Omental fat pad (tissue), 3 donors: ENCODE measurements at regions not wholly inside any gene's neighbourhood (a gene's known extent, or its start where the extent isn't known, plus 50 kb on each side); places are given as distances from the start of the nearest gene placed in this dataset.

ENCODE experiments used
- ATAC-seq: fragments of 150-250 bp; one replicate; pipeline ENCODE4 v1.9.1; 2016; ENCODE audit warnings: mild to moderate bottlenecking, moderate library complexity; ENCODE audit not compliant: low FRiP score
- DNase-seq: peaks from one replicate; pipeline ENCODE4 v3.0.0-alpha.2; 2019; ENCODE audit warnings: low spot score
- TF ChIP-seq, protein P1 (sequence below), 3 donors: fragments of 450-650 bp; IDR thresholded peaks; one replicate each; pipeline ENCODE4 v1.5.1; 2016 to 2017; ENCODE audit warnings: antibody characterized with exemption in 3 of 3, mild to moderate bottlenecking in 3 of 3, moderate library complexity in 2 of 3

DNA sequence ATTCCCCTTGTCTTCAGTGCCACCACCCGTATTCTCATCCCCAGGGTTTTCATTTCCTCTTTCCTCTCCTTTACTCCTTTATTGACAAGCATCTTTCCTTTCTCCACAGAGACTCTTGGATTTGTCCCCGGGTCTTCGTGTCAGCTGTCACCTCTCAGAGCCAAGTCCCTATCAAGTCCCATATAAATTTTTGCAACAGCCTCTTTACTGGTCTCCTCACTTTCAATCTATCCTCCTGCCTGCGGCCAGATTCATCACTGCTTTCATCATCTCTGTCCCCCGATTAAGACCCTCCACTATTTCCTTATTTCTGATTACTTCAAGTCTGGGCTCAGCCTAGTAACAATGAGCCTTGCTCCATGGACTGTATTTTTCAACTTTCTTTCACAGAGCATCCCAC, 113.8 kb downstream of the CTAGE1 start:
- TF ChIP-seq, protein P1, sequence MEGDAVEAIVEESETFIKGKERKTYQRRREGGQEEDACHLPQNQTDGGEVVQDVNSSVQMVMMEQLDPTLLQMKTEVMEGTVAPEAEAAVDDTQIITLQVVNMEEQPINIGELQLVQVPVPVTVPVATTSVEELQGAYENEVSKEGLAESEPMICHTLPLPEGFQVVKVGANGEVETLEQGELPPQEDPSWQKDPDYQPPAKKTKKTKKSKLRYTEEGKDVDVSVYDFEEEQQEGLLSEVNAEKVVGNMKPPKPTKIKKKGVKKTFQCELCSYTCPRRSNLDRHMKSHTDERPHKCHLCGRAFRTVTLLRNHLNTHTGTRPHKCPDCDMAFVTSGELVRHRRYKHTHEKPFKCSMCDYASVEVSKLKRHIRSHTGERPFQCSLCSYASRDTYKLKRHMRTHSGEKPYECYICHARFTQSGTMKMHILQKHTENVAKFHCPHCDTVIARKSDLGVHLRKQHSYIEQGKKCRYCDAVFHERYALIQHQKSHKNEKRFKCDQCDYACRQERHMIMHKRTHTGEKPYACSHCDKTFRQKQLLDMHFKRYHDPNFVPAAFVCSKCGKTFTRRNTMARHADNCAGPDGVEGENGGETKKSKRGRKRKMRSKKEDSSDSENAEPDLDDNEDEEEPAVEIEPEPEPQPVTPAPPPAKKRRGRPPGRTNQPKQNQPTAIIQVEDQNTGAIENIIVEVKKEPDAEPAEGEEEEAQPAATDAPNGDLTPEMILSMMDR (IDR thresholded peaks at IDR 0.05) = no peak
- DNase-seq = no peak
- ATAC-seq = no peak

DNA sequence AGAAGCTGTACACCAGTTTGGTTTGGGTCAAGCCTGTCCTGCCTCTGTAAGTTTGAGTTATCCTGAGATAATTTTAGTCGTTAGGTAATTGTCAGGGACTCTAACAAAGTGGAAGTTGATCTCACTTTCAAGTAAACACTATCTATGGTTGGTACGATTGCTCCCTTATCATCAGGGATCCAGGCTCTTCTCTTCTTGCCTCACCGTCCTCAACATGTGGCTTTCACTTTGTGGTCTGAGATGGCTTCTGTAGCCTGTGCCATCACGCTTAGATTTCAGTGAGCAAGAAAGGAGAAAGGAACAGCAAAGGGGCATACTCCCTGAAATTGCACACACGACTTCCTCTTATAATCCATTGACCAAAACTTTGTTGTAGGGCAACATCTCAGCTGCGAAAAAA, 115.6 kb downstream of the CTAGE1 start:
- DNase-seq (no peak), ATAC-seq (no peak)
- TF ChIP-seq, protein P1 (IDR thresholded peaks at IDR 0.05) = no peak

DNA sequence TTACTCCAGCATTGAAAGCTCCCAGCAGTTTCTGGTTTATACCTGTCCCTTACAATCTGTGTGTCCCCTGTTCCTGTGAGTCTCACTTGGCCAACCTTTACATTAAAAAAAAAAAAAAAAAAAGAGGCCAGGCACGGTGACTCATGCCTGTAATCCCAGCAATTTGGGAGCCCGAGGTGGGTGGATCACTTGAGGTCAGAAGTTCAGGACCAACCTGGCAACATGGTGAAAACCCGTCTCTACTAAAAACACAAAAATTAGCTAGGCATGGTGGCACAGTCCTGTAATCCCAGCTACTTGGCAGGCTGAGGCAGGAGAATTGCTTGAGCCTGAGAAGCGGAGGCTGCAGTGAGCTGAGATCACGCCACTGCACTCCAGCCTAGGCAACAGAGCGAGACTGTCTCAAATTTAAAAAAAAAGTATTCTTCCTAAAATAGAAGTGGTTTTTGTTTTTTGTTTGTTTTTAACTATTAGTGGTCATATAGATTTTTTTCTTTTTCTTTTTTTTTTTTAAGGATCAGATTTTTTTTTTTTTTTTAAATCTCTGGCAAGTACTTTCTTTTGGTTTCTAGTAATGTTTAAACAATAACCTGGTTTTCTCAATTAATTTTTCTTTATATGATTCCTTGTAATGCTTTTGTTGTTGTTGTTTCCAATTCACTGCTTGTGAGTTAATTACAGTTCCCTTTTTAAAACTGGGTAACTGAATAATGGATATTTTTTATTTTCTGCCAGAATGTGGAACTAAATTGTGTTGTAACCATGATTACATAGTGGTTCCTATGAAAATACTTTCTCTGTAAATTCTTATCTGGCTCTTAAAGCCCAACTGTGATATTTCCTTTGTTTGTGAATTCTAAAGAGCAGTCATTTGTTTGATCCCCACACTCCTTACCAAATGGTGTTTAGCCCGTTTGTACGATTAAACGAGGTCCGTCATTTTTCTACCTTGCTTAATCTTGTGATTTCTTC, 116.8 kb downstream of the CTAGE1 start:
- DNase-seq = no peak
- ATAC-seq = no peak
- TF ChIP-seq, protein P1 (IDR thresholded peaks at IDR 0.05) = no peak

DNA sequence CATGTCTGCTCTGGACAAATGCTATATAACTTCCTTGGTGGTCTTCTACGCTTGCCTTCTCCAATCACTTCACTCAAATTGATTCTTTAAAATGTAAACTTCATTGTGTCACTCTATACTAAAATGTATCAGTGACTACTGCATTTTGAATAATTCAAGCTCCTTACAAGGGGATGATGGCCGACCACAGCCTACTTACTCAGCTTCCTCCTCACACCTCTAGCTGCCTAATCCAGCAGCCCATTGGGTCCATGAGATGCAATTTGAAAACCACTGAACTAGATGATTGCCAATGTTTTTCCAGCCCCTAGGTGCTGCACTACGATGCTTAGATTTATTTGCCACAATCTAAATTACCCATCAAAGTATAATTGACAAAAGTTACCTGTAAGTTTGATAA, 120.7 kb downstream of the CTAGE1 start:
- TF ChIP-seq, protein P1 (IDR thresholded peaks at IDR 0.05) = no peak
- ATAC-seq (no peak), DNase-seq (no peak)

DNA sequence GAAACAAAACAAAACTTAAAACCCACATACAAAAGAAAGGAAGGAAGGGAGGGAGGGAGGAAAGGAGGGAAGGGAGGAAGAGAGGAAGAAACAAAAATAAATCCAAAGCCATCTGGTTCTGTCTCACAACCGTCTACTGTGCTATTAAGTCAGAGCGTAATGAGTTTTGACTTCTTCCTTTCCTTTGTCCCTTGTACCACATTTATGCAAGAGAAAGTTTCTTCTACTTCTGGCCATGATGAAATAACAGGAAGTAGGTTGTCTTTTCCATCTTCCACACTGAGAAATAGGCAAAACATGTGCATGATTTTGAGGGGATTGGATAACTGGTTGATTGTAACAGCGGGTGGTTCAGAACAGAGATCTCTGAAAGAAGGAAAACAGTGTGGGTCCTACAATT, 121.4 kb downstream of the CTAGE1 start:
- no peak for ATAC-seq
- no peak for DNase-seq
- TF ChIP-seq, protein P1 (IDR thresholded peaks at IDR 0.05) = no peak

DNA sequence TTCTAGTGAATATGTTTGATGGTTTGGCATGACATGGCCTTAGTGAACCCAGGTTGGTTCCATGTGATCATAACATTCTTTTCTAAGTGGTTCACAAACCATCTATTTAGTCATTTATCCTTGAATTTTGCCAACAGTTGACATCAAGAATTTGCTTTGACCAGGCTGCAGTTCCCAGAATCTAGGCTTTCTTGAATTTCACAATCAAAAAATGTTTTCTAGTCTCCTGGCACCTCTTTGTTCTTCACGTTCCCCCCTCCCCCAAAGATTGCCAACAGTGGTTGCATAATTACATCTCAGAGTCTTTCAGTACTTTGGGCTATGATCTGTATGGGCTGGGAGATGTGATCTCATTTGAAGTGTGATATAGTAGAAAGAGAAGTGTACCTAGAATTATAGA, 124.0 kb downstream of the GATA6 start:
- DNase-seq = no peak
- peak; percentile 76 for ATAC-seq

More for the DNA sequence above, 124.0 kb downstream of the GATA6 start:
- TF ChIP-seq, protein P1 (IDR thresholded peaks at IDR 0.05) = no peak
